ENCODE measurements at regions not wholly inside any gene's neighbourhood (a gene's known extent, or its start where the extent isn't known, plus 50 kb on each side); places are given as distances from the start of the nearest gene placed in this dataset.

DNA sequence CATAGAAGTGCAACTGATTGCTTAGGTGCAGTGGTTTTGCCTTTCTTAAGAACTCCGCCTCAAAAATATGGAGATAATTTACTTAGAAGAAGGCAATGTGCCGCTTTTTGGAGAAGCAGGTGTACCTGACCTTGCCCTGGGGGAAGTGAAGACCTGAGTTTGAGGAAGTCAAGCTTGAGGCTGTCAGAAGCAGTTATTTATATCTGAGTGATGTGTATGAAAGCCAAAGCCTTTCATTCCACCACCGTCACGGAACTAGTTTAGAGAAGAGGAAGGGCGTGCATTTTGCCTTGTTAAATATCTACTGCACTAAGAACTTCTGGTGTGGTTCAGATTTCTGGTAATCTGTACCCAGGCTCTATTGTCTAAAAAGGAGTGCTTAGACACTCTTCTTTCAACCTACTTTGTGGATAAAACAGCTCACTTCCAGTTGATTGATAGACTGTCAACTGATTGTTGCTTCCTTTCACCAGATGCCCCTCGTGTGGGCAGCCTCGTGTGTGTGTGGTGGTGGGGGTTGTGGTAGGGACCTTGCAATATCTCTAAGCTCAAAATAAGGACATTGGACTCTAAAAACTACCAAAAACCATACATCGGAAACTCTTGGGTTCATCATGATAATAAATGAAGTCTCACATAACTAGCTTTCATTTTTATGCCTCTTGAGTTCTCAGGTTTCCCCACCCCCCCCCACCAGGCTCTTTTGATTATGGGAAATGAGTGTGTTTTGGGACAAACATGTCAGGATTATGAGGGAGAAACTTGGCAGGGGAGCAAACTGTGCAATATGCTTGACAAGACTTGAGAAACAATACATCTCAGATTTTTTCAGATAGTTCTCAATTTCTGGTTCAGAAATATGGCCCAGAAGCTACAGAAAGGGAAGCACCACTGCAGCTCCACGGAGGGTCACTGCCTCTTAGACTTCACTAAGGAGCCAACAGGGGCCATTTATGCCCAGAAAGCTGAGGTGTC, 78.6 kb downstream of the ARF6 start:
- DNase-seq: no peak

DNA sequence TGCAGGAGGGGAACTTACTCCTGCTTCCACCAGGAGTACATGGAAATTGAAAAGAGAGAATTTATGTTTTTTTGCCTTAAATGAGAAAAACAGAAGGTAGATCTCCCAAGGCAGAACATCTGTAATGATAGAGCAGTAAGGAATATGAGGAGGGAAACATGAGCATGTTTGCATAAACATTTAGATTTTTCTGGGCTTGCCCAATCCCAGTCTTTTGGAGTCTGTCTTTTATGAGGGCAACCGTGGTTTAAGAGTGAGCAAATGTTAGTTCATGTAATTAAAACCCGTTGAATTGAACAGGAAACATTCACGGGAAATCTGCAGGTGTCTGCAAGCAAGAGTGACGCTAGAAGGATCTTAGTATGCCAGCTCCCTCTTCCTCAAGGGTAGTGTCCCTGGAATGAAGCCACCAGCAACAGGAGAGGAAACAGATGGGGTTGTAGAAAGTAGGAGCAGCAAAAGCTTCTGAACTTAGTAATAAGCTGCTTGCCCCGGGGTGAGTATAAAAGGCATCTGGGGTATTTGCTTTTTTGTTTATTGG, 79.3 kb downstream of the ARF6 start:
- no peak for DNase-seq

DNA sequence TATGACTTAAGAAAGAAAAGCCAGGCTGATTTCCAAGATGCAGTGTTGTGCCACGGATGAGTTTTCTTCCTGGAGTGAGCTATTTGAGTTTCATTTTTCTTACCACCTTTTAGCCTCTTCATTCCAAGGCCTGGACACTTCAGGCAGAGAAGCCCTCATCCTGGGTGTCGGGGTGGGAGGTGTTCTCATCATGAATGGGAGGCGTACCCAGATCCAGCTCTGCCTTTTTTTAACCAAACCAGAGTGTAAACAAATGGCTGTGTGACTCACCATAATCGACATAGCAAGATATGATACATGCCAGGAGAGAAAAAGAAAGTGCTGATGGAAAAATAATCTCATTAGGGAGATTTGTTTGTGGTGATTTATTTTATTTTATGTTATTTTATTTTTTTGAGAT, 79.9 kb downstream of the ARF6 start:
- DNase-seq: no peak

DNA sequence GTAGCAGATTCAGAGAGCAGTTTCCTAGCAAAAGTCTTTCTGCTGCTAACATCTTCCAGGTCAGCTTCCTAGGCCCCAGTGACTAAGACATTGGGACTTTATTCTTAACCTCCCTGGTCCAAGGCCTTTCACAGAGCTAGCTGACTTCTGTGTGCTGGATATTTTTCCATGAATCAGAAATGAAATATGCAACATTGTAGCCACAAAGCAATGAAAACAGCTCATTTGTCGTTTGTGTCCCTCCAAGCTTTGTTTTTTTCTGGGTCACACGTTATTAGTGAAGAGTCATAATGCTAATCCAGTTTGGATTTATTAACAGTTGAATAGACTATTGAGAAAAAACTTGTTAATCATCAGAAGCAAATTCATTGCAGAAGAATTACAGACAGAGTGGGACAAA, 82.4 kb downstream of the ARF6 start:
- no peak for DNase-seq

DNA sequence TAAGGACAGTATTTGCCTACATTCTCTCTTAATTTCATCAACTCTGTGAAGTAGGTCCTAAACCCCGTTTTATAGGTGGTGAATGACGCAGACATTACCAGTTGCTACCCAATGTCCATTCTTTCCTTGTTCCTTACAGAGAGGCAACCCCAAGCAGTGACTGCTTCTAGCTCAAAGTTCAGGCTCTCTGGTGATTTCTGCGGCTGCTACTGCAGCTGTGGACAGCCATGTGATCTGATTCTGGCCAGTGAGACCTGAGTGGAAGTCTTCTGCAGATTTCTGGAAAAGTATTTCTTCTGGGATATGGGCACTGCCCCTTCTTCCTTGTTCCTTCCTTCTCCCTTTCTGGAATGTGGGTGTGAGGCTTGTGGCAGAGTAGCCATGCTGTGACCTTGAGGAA, 82.9 kb downstream of the ARF6 start:
- DNase-seq: no peak

DNA sequence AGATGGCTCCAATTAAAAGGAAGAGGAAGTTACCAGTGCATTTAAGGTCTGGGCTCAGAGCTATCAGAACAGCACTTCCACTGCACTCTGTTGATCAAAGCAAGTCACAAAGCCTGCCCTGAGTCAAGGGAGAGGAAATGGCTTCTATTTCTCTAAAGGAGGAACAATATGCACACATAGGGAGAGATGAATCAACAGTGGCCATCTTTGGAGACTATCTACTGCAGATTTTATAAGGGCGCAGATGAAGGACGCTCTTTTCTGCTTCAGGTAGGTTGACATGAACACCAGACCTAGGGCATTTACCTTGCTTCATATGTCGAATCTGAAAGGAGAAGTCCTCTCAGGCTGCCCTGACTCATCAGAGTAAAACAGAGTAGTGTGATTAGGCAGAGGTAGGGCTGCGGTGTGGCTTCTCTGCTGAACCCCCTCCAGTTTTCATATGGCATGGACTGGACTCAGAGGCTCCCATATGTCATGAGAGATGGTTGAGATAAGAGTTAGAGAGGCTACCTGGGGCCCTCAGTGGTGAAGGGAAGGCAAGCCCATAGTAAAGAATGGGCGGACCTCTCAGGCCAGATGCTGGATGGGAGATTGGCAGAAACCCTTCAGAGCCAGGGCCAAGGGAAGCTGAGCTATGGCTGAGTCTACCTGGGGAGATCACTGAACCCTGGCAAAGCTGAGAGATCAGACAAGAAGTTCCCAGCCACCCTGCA, 84.4 kb downstream of the ARF6 start:
- DNase-seq: no peak

DNA sequence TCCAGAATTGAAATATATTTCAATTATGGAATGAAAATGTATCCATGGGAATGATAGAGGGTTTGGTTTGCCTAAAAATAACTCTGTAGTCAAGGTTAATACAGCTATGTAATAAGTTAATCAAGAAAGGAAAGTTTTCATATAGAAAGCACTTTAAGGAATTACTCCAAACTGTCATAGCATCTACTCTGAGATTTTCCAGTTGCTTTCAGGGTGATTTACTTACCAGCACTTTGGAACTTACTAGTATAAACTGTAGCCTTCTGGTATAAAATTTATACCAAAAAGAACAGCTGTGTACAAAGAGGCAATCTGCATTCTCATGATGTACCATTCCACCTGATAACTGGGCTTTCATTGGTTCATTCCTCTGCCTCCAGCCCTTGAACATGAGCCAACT, 87.1 kb downstream of the ARF6 start:
- DNase-seq: no peak

DNA sequence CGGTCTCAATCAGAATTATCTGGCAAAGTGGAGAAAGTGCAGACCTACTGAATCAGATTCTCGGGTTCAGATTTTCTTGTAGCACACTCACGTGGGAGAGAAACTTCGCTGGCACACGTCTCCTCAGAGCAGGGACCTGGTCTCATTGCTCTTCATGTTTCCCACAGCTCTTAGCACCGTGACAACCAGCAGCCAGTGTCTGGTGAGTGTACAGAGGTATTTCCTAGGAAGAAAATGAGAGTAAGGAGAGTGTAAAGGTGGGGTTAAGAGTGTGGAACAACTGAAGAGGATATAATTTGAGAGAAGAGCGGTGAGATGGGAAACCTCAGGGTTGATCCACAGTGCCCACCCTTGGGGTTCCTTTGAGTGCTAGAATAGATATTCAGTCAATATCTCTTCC, 89.2 kb downstream of the ARF6 start:
- no peak for DNase-seq

DNA sequence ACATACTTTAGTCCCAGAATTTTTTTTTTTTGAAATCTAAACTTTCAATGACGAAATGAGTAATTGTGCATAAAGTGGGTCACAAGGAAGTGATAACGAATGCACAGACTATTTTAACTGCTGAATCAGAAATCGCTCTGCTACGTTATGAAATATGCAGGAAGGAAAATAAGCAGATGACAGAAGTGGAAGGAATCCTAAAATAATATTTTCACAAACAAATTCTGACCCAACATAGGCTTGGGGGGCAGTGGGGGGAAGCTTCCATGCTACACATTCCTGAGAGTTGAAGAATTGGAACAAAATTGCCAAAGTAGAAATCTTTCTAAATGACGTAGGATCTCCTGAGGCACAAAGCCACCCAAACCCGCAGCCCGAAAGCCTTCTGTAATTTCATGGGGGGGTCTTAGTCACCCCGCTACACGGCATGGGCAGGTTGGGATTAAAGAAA, 89.6 kb downstream of the ARF6 start:
- no peak for DNase-seq

DNA sequence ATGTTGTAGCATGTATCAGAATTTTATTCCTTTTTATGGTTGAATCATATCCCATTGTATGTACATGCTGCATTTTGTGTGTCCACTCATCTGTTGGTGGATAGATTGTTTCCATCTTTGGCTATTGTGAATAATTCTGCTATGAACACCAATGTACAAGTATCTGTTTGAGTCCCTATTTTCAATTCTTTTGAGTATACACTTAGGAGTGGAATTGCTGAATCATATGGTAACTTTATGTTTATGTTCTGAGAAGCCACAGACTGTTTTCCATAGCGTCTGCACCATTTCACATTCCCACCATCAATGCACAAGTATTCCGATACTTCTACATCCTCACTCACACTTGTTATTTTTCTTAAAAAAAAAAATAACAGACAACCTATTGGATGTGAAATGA, 91.5 kb downstream of the ARF6 start:
- DNase-seq: no peak

DNA sequence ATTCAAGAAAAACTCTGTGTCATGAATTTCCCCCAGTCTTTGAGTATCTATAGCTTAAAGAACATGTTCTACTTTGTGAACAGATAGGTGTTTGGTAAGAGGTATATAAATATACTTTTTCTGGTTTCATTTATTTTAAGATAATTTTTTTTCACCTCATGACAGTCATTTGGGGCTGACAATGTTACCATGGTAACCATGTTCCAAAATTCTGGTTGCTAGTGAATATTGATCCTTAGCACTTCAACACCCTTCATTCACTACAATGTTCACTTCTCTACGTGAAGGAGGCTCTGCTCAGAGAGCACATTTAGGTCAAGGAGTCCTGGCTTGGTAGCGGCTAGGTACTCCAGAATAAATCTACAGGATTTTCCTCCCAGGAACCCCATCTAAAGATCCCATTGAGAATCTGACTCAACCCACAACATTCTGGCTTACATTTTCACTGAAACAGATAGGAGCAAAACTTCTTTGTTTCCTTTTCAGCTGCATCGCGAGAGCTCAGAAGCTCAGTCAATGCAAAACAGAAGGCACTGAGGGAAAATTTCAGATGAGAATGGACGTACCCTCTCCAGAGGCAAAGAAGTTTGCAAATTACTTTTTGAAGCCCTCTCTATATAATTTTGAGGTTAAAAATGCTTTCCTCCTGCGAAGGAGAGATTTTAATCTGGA, 93.6 kb downstream of the ARF6 start:
- DNase-seq: no peak

DNA sequence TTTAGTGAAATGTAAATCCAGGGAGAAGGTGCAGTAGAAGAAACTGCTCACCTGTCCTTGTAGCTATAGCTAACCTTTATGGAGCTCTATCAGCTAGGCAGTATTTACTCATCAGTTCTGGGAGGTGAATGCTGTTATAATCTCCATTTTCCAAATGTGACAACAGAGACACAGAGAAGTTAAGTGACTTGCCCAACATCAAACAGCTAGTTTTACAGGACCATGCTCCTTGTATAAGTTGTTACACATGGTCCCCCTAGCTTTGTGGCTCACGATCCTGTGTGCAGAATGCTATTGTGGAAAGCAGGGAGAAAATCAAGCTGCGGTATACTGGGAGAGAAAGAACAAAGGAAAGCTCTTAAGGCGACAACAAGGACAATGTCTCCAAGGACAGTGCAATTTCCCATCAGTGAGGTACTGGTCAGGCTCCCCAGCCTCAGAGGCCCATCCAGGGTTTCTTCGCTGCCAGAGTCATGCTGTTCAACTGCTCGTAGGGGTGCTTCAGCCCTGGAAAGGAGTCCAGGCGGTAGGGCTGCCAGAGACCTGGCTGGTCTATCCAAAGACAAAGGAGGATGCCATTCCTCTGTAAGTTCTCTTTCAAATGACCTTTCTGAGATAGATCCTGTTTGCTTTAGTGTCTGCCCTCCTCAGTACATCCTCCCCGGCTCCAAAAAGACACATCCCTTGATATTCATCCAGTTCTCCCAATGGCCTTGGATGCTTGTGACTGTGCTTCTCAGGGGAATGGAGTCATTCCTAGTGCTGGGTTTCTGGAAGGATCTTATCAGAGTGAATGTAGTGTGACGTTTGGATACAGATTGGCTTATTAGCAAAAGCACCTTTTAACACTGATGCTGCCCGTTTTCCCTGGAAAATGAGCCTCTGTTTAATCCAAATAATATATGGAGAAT, 95.5 kb downstream of the ARF6 start:
- no peak for DNase-seq

DNA sequence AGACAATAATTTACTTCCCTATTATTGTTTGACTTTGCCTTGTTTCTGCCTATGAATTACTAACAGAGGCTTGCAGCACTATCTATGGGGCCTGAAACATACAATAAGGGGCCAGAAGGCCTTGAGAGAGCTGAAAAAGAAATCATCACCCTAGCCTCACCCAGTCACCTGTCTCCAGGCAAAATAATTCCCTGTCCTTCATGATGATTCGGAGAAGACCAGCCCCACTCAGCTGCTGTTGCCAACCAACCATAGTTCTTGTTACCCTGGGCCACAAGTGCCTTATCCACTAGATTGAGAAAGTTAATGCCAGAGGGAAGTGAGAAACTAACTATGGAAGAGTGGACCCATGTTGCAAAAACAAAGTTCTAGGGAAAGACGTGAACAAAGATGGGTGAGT, 97.1 kb downstream of the ARF6 start:
- no peak for DNase-seq

DNA sequence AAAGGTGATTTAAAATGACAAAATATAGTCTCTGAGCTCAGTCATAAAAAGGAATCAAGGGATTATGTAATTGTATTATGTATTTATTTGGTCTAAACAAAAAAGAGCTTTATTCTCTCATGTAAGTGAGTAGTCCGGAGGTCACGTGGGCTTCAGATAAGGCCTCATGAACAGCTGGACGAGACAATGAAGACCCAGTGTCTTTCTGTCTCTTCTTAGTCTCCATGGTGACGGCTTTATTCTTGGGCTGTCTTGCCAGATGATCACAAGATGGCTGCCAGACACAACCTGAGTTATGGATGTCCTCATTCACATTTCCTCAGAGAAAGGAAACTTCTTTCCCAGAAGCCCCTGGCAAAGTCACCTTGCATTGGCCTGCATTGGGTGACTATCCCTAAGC, 98.6 kb downstream of the ARF6 start:
- DNase-seq: no peak

DNA sequence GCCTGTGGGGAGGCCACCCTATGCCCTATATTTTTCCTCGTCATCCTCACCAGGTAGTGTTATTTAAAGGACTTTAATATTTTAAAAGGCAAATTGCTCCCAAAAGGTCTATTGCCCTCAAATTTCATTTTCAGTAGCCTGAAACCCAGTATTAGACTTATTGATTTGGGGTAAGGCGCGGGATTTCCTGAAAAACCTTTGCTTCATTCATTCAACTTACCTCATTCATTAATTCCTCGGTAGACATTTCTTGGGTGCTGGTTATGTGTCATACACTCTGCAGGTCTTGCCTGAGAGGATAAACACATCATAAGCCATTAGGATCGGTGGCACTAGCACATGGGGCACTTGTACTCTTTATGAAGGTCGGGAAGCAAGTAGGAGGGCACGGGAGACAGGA, 99.2 kb downstream of the ARF6 start:
- DNase-seq: no peak

DNA sequence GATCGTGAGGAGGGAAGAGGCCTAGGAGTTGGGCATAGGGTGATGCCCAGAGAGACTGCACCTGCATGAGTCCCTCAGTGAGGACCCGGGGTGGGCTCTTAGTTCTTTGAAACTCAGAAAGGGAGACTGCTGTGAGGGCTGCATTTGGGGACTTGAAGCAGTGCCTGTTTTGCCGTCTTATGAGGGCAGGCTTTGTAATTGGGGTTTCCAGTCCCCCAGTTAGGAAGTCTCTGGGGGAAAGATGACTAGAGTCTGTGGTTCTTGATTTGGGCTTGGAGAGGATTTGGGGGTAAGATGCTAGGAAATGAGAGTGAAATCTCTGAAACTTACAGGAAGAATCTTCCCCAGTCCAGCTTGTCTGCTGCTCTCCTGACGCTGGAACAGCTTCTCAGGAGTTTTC, 99.6 kb downstream of the ARF6 start:
- DNase-seq: no peak

DNA sequence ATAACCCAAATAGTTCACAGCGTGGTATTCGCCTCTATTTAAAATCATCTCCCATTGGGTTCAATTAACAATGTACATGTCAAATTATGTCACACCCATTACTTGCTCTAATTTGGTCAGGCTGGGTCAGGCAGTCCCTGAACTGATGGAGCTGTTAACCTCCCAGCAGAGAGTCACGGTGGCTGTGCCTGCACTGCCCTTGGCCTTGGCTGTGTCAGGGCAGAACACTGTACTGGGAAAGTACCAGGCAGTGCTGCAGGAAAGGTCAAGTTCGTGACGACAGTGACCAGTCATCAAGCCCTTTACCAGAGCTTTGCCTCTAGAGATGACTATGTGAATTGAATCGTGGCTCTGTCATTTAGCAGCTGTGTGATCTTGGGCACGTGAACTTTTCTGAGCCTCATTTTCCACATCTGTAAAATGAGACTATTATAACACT, 100.0 kb downstream of the ARF6 start:
- no peak for DNase-seq

DNA sequence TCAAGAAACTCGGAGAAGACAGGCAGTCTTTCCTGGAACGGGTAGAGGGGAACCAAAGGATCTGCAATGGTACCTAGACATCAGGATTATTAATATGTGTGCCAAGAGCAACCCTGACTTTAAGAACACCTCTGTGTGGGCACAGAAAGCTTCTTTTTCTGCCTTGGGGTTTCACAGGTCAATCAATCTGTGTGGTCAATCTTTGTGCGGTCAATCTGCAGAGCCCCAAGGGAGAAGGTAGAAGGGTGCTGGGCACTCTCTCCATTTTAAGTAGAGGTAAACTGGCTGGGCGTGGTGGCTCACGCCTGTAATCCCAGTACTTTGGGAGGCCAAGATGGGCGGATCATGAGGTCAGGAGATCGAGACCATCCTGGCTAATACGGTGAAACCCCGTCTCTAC, 100.7 kb downstream of the ARF6 start:
- DNase-seq: no peak

DNA sequence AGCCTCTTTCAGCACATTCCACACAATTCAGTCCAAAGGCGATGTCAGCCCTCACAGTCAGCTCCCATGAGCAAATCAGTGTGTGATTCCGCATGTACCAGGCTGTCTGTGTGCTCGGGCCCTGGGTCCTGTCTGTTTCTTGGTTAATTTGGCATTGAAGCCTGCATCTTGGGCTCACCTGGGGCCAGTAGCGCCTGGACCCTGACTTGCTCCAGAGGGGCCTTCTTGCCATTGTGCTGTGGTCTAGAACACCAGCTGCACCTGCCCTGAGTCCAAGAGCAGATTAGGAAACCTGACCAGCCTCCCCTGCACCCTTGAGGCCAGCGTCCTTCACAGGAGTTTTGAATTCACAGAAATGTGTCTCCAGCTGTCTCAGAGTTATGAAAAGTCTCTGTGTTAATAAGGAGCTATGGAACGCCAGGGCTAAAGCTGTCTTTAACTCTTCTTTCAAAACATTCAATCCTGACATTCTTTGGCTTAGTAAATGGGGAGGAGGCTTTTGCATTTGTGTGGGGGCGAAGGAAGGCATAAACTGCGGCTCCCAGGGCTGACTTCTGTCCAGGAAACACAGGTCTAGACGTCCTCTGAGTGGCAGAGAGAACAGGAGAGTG, 102.2 kb downstream of the ARF6 start:
- DNase-seq: no peak

DNA sequence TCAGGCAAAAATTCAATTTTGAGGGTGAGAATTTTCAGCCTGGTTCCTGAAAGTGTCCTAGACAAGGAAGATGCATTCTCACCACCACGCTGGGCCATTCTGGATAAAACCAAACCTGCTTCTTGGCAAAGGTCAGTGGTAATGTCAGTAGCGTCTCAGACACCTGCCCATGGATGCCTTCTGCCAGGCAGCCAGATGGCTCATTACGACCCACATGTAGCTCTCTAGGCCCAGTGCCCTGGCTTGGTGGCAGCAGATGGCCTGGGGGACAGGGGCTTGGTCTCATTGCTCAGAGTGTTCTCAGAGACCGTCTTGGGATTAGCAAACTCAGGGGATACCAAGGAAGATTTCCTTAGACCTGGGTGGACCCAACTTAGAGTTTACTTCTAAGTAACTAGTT, 105.1 kb downstream of the ARF6 start:
- no peak for DNase-seq

DNA sequence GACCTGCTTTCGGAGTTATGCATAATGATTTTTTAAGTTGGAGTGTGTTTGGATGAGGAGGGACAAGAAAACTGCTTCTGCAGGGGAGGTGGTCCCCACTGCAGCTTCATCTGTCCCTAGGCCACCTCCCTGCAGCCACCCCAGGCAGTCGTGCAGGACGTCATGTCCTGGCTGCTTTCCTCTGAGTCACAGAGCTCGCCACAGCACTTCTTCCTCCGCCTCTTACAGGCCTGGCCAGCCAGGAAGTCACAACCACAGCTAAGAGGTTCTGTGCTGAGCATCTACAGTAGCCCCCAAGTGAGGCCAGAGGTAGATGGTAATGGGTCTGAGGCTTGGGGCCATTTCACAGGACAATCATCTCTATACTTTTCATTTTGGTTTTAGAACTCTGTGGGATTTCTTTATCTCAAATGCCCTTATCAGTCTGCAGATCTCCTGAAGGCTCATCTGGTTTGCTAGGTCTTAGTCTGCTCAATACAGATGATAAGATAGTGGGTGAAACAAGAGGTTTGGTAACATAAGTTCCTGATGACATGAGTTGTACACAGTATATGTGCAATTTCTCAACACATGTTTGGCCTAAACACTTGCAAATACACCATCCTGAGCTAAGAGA, 106.4 kb downstream of the ARF6 start:
- peak; percentile 5 for DNase-seq
